Ishikawa (cell line): ENCODE measurements at regions not wholly inside any gene's neighbourhood (a gene's known extent, or its start where the extent isn't known, plus 50 kb on each side); places are given as distances from the start of the nearest gene placed in this dataset.

Experiments used
- CEBPB ChIP-seq: IDR thresholded peaks from 2 replicates; pipeline ENCODE4 v1.6.1; 2012
- CREB1 ChIP-seq: IDR thresholded peaks from 2 replicates; pipeline ENCODE4 v1.6.1; 2012; ENCODE audit warnings: low read depth
- EGR1 ChIP-seq: IDR thresholded peaks from 2 replicates; pipeline ENCODE4 v1.6.1; 2012
- EP300 ChIP-seq: IDR thresholded peaks from 2 replicates; pipeline ENCODE4 v1.6.1; 2012; ENCODE audit warnings: borderline replicate concordance
- FOXM1 ChIP-seq: IDR thresholded peaks from 2 replicates; pipeline ENCODE4 v1.6.1; 2012; ENCODE audit warnings: low read depth, borderline replicate concordance
- NFIC ChIP-seq: IDR thresholded peaks from 2 replicates; pipeline ENCODE4 v1.6.1; 2012
- RAD21 ChIP-seq: IDR thresholded peaks from 2 replicates; pipeline ENCODE4 v1.6.1; 2012; ENCODE audit warnings: low read depth
- REST ChIP-seq: IDR thresholded peaks from 2 replicates; pipeline ENCODE4 v1.6.1; 2012; ENCODE audit warnings: low read depth, mild to moderate bottlenecking
- TAF1 ChIP-seq: IDR thresholded peaks from 2 replicates; pipeline ENCODE4 v1.6.1; 2012; ENCODE audit warnings: low read depth, mild to moderate bottlenecking
- TCF12 ChIP-seq: IDR thresholded peaks from 2 replicates; pipeline ENCODE4 v1.6.1; 2012; ENCODE audit warnings: low read depth
- TEAD4 ChIP-seq: IDR thresholded peaks from 2 replicates; pipeline ENCODE4 v1.6.1; 2012
- USF1 ChIP-seq: IDR thresholded peaks from 2 replicates; pipeline ENCODE4 v1.6.1; 2012
- YY1 ChIP-seq: IDR thresholded peaks from 2 replicates; pipeline ENCODE4 v1.6.1; 2012; ENCODE audit warnings: low read depth
- ZBTB7A ChIP-seq: IDR thresholded peaks from 2 replicates; pipeline ENCODE4 v1.6.1; 2012; ENCODE audit warnings: low read depth
- TF ChIP-seq, protein P1 (sequence below): IDR thresholded peaks from 2 replicates; pipeline ENCODE4 v1.6.1; 2012

- TF ChIP-seq FOXM1 (no peak), RAD21 (no peak), USF1 (no peak), TCF12 (no peak), TAF1 (no peak)
- TF ChIP-seq, protein P1, sequence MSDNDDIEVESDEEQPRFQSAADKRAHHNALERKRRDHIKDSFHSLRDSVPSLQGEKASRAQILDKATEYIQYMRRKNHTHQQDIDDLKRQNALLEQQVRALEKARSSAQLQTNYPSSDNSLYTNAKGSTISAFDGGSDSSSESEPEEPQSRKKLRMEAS: no peak
Measured at GRCh38 chr7:6886198-6886597, 60.1 kb upstream of the CCZ1B start.

GRCh38 chr7:6889252-6889812 lies 63.3 kb upstream of the CCZ1B start:
- TF ChIP-seq TCF12: no peak
- TF ChIP-seq NFIC: no peak
- TF ChIP-seq RAD21: no peak
- TF ChIP-seq, protein P1: no peak
- no peak for TF ChIP-seq REST
- no peak for TF ChIP-seq EGR1
- no peak for TF ChIP-seq USF1
- TF ChIP-seq FOXM1: no peak
- TF ChIP-seq TAF1: no peak
- TF ChIP-seq CREB1: no peak
- TF ChIP-seq CEBPB: no peak
- no peak for TF ChIP-seq ZBTB7A
- TF ChIP-seq YY1: no peak
- TF ChIP-seq EP300: no peak
- TF ChIP-seq TEAD4: no peak

DNA sequence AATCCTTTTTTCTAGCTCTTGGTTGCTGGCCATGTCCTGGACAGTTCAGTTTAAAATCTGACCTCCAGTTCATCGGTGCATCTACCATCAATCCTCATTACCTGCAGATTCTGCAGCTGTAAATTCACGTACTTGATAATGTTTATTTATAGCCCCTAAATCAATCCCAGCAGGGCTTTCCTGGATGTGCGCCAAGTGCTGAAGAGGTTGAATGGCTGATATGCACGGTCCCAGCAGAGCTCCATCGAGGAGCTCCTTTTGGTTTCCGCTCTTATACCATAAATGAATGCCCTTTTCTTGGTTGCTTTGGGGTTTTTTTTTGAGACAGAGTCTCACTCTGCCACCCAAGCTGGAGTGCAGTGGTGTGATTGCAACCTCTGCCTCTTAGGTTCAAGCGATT lies 91.2 kb upstream of the CCZ1B start:
- TF ChIP-seq EGR1 (no peak), YY1 (no peak), NFIC (no peak), REST (no peak), RAD21 (no peak), TEAD4 (no peak), CREB1 (no peak), USF1 (no peak)
- TF ChIP-seq, protein P1: no peak

DNA sequence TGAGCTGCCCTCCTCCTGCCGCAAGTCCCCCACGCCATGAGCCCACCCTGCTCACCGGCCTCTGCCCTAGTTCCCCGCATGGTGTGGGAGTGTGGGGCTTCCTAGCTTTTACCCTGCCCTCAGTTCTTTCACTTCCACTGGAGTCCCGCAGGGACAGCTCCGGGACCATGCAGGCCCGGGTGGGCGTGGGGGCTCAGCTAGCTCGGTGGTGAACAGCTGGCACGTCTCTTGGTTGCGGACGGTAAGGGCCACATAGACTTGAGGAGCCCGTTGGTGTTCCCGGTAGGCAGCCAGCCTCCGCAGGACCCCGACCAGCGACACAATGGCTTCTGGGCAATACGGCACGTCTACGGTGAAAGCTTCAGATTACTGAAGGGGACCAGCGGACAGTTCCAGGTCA lies 108.9 kb upstream of the CCZ1B start:
- TF ChIP-seq TCF12 (no peak), CREB1 (no peak), USF1 (no peak), YY1 (no peak), EP300 (no peak), ZBTB7A (no peak), RAD21 (no peak), TEAD4 (no peak), CEBPB (no peak), NFIC (no peak), TAF1 (no peak), EGR1 (no peak), FOXM1 (no peak), REST (no peak)
- TF ChIP-seq, protein P1: no peak
